NCI-H1436 treated with DMSO at 0.1 percent for 48 hours (cell line): ENCODE measurements at regions not wholly inside any gene's neighbourhood (a gene's known extent, or its start where the extent isn't known, plus 50 kb on each side); places are given as distances from the start of the nearest gene placed in this dataset.

Experiments used
- DNase-seq: peaks from one replicate; lab custom pipeline; 2025; lab: John Stamatoyannopoulos, UW

DNA sequence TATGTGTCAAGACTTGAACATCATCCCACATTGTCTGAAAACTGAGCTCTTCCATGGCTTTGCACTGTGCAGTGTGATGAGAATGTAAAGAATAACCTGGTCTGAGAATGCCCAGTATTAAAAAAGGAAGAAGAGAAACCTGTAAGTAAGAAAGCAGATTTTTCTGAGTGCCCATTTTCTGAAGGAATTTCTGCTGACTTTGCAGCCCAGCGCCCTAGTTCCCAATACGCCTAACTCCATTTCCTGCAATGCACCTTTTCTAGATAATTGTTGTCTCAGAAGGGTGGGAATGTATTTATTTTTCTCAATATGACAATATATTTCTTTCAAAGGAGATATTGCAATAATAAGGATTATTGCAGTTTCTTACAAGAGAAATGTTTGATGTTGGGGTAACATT lies 231.5 kb downstream of the HAO1 start:
- no peak for DNase-seq

DNA sequence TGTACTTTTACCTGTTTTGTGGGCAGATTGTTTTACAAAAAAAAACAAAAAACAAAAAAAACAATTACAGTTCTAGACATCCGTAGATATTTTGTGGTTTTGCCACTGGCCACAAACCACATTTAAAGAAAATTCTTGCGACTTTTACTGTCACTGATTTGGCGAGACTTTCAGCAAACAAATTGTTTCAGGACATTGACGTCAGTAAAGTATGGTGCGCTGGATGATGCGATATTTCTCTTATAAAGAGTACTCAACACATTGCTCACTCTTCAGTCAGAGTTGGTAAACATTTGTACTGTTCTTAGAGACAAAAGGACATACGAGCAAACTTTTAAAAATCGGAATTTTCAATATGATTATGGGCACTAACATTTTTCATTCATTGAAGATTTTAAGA lies 229.8 kb downstream of the HAO1 start:
- DNase-seq: no peak

DNA sequence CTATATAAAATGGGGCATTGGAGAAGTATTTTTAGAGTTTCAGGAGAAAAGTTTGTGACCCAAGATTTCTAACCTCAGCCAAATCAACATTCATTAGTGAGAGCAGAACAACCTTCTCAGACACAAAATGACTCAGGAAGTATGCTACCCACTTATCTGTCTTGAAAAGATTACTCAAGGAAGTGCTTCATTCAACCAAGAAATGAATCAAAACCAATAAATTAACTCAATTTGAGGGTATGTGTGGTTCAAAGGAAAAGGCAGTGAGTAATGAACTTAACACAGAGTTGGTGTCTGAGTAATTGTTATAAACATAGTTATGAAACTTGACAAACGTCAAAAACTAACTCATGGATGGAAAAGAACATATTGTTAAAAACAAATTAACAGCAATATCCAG lies 227.6 kb downstream of the HAO1 start:
- DNase-seq: no peak

DNA sequence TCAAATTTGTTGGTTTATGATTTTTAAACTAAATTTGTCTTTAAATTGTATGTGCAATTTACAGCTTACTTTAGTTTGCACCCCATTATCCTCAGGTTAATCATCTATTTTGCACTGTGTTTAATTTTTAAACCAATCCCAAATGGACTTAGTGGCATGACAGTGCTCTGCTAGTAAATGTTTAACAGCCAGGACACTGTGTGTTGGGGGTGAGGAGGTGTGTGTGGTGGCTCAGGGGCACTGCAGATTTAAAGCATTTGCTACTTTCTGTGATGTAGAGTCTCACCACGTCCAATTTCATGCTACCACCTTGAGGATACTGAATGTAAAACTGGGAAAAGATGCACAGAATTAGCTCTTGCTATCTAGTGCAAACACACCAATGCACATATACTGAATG lies 225.7 kb downstream of the HAO1 start:
- DNase-seq: no peak

DNA sequence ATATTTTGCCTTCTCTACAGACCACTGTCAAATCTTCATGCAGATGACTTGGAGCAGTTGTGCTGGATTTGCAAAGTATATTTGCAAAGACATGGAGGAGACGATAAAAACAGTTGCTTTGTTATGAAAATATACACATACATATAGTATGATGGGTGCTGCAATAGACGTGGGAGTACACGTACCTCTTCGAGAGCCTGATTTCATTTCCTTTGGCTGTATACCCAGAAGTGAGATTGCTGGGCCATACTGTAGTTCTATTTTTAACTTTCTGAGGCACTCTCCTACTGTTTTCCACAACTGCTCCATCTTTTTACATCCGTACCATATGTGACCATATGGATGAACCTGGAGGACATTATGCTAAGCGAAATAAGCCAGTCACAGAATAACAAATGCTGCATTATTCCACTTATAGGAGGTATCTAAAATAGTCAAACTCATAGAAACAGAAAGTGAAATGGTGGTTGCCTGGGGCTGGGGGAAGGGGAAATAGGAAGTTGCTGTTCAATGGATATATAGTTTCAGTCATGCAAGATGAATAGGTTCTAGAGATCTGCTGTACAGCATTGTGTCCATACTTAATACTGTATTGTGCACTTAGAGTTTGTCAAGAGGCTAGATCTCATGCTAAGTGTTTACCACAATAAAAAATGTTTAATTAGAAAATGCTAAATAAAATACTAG lies 223.8 kb downstream of the HAO1 start:
- no peak for DNase-seq

DNA sequence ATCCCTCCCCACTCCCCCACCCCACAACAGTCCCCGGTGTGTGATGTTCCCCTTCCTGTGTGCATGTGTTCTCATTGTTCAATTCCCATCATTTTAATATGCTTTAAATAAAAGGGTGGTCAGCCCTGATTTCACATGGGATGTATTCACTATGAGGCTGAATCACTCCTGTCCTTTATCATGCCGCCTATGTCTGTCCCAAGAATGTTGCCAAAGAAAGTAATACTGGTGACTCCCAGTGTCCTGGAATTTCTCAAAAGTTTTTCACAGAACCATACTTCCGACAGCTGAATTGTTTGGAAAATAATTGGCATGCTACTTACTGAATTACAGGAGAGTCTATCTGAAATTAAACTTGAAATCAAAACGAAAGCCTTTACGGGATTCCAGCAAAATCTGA lies 217.7 kb downstream of the HAO1 start:
- DNase-seq: no peak

DNA sequence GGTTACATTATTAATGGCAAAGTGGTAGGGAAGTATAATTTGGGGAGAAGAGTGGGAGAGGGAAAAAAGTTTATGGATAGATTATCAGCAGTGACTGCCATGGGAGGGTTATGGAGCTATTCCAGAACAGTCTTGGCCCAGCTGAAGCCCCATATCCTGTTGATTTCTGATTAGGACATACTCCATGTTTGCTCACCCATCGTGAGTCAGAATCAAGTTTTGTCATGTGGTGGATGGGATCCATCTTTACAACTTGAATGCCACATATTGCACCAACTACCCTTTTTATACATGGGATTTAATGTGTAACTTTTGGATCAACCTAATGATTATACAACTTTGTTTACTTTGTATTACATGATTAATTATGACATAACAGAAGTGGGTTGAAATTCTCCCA lies 217.0 kb downstream of the HAO1 start:
- DNase-seq: no peak

DNA sequence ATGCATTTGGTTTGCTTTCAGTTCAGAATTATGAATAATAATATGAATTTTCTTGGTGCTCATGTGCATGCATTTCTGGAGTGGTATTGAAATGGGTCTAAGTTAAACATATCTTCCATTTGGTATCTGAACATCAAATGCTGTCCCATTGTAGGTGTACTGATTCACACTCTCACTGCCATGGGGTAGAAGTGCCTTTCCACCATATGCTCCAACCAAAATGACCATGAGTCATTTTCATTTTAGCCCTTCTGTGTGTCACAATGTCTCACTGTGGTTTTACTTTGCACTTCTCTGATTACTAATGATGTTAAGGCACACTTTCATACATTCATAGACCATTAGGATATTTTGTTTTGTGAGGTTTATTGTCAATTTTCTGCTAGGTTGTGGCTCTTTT lies 211.9 kb downstream of the HAO1 start:
- no peak for DNase-seq

DNA sequence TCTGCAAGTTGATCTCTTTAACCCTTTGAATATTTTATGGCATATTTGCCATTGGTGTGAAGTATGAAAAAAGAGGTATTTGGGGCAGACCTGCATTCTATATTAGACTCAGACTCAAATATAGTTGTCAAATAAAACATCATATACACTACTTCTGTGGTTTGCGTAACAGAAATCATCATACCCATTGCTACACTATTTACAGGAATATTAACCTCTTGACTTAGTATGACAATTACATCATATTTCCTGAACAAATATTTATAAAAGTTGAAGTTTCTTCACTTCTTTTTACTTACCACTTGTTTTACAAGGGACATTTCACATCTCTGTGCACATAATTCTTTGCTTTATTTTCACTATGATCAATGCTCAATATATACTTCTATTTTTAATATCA lies 206.0 kb downstream of the HAO1 start:
- no peak for DNase-seq

DNA sequence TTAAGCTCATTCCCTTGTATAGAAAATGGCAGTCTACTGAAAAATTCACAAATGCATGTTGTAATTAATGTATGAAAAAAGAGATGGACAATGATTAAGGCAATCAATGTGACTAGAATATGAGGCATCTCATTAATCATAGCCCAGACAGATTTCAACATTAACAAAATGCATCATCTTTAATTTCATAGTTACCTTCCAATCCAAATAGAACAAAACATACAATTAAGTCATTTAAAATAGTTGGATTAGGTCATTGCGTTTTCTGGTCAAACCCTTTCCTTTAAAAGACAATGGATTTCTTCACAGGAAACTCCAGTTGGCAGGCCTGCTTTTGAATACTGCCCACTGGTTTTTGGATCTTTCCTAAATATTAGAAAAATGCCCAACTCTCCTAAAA lies 203.9 kb downstream of the HAO1 start:
- no peak for DNase-seq

DNA sequence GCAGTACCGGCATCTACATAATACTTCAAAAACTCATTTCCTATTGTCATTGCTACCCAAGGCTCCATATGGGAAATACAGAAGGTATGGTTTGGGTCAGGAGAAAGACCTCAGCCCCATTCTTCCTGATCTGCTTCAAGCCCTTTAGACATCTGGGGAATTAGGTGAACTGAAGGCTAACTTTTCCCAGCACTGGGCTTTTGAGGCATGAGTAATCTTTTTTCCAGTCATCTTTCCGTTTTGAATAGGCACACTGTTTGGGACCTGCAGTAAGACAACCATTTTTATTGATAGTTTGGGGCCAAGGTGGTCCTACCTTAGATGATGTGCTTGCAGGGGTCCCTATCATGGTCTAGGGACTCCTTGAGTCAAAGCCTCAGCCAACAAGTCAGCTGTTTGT lies 198.4 kb downstream of the HAO1 start:
- DNase-seq: no peak

DNA sequence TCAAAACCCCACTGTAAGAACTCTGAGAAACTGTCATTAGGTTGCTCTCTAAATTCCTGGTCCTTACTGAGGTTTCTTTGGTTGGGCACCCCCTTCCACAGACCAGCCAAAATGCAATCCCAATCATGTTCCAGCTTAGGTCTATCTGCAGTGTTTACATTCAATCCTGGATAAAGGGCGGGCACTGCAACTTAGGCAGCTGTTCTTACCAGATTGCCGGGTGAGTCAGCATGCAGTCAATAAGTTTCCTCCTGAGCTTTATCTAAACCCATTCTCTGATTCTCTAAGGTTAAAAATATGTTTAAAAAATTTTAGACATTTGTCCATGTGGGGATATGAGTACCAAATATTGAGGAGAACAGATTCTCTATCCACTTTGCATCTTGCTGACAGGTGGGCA lies 197.8 kb downstream of the HAO1 start:
- no peak for DNase-seq

DNA sequence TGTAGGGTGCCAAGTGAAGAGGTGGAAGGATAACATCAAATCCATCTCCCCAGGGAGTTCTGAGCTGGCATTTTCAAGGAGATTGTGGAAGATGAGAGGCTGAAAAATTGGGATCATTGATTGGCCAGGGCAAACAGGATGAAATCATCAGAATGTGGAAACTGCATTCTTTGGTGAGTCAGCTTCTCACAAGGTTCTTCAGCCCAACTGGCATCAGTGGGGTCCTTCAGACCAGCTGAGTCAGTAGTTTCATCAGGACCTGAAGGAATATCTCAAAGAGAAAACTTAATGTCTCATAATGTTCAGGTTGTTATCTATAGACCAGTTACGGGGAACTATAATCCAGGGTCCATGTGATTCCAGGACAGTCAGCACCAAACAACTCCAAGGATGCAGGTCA lies 195.8 kb downstream of the HAO1 start:
- DNase-seq: no peak

DNA sequence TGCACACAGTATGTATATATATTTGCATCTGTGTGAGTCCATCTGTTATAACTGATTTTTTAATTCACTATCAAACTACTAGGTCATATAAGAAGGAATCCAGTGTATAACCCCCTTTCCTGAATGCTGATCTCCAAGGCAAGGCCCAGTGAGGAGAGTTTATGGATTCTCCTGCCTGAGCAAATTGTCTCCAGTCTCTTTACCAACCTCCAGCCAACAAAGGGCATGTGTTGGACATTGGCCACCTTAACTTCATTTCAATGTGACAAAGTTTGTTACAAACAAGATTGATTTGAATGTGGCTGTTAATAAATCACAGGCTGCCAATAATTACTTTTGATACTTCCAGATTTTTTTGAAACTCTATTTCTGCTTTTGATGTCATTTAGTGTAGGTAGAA lies 191.6 kb downstream of the HAO1 start:
- no peak for DNase-seq

DNA sequence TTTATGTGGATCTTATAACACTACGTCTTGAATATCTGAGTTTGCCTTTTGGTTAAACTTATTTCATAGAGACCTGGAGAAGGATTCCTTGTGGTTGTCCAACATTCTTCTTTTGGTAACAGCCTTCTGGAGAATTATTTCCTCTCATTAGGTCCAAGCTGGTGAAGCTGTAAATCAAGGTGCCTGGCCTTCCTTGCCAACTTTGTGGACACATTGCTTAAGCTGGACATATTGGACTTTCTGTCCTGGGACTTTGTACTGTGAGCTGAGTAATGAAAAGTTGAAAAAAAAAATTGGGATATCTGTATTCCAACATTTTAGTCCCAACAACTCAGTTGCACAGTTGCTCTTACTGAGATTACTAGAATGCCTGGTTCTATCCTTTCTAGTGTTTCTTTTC lies 186.2 kb downstream of the HAO1 start:
- no peak for DNase-seq

DNA sequence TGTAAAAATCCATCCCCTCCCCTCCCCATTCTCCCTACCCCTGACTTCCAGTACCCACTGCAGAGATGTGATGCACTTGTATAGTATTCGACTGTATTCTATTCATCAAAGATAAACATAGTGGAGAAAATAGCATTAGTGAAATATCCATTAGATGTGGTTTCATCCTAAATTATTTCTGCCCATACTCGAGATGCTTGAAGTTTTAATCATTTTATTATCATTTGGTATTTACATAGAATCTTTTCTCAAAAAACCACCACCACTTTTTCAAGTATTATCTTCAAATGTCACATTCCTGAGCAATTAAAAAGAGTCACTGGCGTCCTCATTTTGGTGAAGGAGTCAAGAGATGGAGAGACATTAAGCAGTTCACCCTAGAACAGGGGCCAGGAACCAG lies 181.9 kb downstream of the HAO1 start:
- DNase-seq: no peak

DNA sequence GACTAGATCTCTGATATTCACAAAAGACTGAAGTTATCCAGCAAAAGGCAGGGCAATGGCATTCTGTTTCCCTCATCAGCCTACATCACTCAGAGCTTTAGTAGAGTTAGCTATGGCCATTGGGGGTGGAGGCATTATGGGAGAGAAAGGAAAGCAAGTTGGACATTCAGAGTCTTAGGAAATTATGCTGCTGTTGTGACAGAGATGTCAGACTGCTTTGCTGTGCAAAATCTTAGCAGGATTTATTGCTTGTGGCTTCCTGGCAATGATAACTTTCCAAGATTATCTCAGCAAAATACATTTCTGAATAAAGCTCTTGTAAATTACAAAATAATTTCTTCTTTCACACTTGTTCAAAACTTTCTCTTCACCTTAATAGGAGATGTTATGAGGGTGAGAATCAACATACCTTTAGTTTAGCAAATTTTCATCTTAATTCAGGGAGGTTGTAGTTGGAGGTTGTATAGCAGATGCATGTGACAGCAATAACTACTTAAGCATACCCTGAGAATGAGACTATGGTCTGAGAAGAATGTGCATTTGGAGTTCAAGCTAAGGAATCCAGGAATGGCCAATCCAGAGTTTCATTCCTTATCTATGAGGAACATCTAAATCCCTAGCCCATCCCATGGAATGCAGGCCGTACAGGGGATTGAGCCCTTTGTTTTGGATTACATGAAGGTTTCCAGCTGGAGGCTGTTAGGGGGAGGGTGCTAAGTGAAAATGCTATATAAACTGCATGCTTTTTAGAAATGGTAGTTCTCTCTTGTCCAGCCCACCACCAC lies 179.8 kb downstream of the HAO1 start:
- no peak for DNase-seq

DNA sequence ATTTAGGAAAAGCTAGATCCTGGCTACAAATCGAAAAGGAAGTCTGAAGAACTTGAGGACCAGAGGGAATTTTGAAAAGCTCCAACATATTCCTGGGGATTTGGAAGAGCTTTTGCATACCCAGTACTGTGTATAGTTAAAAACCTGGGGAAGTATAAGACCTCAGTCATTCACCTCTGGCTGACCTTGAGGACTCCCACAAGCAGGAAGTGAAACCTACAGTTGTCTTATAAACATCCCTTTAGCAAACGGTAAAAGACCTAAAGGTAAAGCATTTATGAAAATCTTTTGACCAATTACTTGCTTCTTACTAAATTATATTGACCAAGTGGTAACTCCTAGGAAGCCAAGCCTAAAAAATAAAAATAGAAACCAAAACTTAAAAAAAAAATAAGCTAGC lies 175.0 kb downstream of the HAO1 start:
- DNase-seq: no peak

DNA sequence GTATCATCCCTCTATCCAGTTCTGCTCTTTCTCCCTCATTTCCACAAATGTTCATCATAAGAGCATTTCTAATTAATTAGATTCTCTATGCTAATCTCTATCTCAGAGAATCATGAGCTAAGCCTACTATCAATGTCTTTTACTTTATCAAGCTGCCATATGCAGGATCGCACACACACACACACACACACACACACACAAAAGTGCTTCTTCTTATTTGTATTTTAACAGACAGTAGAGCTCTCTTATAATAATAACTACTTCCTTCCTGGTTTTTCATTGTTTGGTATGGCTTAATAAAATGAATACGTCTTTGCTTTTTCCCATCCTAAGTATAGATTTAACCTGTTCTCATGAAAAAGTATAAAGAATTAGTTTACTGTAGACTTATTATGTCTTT lies 170.2 kb downstream of the HAO1 start:
- DNase-seq: no peak

DNA sequence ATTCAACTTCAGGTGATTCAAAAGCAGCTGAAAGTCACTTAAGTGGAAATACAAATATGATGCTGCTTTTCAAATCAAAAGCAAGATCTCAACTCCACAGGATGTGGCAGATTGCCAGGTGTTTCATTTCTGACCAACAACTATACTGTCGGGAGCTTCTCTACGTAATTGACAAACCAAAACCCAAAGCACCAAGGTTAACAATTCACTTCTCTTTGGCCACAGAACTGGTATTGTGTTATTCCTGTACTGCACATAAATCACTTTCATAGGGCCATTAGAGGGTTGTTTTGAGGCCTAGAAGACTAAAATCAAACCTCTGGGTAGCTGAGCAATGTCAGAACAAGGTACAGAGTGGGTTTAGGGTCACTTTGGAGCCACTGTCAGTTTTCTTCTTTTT lies 169.7 kb downstream of the HAO1 start:
- DNase-seq: no peak

DNA sequence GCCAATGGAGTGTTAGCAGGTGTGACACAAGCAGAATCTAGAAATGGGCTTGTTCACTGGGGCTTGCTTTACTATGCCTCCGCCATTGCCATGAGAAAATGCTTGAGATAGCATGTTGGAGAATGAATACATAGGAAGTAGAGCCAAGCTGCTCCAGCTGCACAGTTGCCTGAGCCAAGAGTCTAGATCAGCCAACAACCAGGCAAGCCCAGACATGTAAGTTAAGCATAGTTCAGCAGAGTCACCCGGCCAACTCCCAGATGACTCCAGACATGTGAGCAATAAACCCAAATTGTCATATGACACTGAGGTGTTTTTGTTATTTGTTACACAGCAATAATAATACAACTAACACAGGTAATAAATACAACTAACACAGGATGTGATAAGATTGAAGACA lies 167.9 kb downstream of the HAO1 start:
- no peak for DNase-seq

DNA sequence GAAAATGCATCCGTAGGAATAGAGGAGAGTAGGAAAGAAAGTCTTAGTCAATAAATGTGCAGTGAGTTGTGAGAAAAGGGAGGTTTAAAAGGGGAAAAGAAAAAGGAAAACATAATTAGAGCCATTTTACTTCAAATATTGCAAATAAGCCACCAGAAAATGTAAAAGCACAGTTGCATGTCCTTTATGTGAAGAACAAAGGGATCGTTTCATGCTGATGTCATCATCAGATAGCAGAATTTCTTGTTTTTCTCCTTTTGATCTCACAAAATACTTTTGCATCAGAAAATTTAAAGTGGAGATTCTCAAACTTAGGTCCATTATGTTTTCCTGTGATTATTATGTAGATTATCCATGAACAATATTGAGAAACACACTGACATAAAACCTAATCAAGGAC lies 166.7 kb downstream of the HAO1 start:
- DNase-seq: no peak

DNA sequence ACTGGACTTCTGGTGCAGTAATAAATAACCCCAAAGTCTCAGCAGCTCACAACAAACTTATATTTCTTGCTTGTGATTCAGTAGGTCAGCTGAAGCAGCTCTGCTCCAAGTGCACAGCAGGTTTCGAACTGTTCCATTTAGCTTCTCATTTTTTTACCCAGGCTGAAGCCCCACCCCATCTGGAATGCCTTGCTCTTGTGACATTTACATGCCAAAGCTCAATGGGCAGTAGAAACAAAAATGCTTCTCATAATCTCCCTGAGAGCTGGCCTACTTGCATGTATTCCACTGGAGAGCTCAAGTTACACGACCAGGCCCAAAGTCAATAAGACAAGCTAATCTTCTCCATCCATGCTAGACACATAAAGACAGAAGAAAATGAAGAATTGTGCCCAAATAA lies 165.2 kb downstream of the HAO1 start:
- no peak for DNase-seq

DNA sequence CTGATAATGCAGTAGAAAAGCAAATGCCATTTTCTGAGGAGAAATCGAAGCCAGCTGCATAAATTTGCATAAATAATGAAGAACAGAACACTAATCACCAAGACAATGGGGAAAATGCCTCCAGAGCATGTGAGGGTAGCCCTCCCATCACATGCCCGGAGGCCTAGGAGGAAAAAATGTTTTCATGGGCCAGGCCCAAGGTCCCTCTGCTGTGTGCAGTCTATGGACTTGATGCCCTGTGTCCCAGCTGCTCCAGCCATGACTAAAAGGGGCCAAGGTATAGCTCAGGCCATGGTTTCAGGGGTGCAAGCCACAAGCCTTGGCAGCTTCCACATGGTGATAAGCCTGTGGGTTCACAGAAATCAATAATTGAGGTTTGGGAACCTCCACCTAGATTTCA lies 164.1 kb downstream of the HAO1 start:
- no peak for DNase-seq
